ENCODE measurements at regions not wholly inside any gene's neighbourhood (a gene's known extent, or its start where the extent isn't known, plus 50 kb on each side); places are given as distances from the start of the nearest gene placed in this dataset.

DNA sequence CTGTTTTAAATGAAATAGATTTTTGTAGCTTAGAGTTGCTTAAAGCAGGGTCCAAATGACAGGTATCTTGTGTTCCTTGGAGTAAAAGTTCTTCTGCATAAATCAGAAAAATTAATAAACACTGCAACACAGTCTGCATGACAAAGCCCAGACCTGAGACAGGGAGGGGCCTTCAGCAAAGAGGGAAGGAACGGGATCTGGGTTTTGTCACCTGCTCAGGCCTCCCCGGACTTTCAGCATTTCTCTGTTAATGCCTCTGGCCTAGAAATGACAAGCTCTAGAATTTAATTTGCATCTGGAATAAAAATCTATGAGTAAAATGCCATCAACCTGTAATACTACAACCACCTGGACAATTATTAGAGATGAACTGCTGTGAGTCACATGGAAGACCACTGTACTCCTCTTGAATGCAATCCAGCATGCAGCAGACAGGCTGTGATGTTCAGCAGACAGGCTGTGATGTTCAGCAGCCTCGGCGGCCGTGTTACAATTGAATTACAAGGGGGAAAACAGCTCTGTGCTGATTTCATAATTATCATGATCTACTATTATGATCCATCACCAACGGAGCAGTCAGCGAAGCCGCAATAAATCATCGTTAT lies 170.2 kb downstream of the TOX3 start:
- Histone ChIP-seq H3K4me1 (ENCODE audit: control insufficient read depth in 1 of 2, insufficient read depth in 2 of 2, low read length in 2 of 2) (no peaks in the 10 kb centered on the region), H3K36me3 (ENCODE audit: control insufficient read depth in 1 of 2, insufficient read depth in 2 of 2, low read length in 2 of 2) (no peaks in the 10 kb centered on the region), H3K4me2 (ENCODE audit: low read length) (no peak overlapping the region), H4K20me1 (ENCODE audit: insufficient read depth) (no peaks in the 10 kb centered on the region), H3K9ac (ENCODE audit: low read length) (no peak overlapping the region), H3K79me2 (ENCODE audit: insufficient read depth, low read length) (no peaks in the 10 kb centered on the region), H2AFZ (ENCODE audit: low read depth, low read length, poor library complexity, severe bottlenecking) (no peak overlapping the region), H3K27ac (ENCODE audit: low read depth, low read length) (no peak overlapping the region), H3K4me3 (replicated peaks in 1 of 2; ENCODE audit: low read depth in 1 of 2, low read length in 2 of 2) (no peak overlapping the region), H3K27me3 (ENCODE audit: insufficient read depth, low read length) (no peaks in the 10 kb centered on the region), H3K9me2 (ENCODE audit: insufficient read depth) (no peaks in the 10 kb centered on the region), H3K9me3 (ENCODE audit: control insufficient read depth in 1 of 2, insufficient read depth in 1 of 2, low read depth in 1 of 2, low read length in 2 of 2) (peaks cover 0 to 9% of the 10 kb centered on the region in 2 experiments; a peak in 2 of 4 replicates)
- ATAC-seq (no peak), DNase-seq (ENCODE audit: low read depth, low spot score) (no peak)
- BruUV-seq (replicated peaks) = no TSS peak
- TF ChIP-seq, protein P1, sequence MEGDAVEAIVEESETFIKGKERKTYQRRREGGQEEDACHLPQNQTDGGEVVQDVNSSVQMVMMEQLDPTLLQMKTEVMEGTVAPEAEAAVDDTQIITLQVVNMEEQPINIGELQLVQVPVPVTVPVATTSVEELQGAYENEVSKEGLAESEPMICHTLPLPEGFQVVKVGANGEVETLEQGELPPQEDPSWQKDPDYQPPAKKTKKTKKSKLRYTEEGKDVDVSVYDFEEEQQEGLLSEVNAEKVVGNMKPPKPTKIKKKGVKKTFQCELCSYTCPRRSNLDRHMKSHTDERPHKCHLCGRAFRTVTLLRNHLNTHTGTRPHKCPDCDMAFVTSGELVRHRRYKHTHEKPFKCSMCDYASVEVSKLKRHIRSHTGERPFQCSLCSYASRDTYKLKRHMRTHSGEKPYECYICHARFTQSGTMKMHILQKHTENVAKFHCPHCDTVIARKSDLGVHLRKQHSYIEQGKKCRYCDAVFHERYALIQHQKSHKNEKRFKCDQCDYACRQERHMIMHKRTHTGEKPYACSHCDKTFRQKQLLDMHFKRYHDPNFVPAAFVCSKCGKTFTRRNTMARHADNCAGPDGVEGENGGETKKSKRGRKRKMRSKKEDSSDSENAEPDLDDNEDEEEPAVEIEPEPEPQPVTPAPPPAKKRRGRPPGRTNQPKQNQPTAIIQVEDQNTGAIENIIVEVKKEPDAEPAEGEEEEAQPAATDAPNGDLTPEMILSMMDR (IDR thresholded peaks at IDR 0.05 in 2 of 3, conservative IDR thresholded peaks at IDR 0.05 in 1 of 3; ENCODE audit: borderline replicate concordance in 1 of 3, insufficient read depth in 1 of 3, low read depth in 2 of 3, low read length in 2 of 3) = no peak
- TF ChIP-seq EGR1 (IDR thresholded peaks at IDR 0.05; ENCODE audit: low read depth) = no peak
- TF ChIP-seq YY1 (IDR thresholded peaks at IDR 0.05; ENCODE audit: extremely low read depth, insufficient replicate concordance, low read depth, low read length) = no peak
- no peak for TF ChIP-seq CEBPB (IDR thresholded peaks at IDR 0.05; ENCODE audit: low read depth)
- TF ChIP-seq, protein P2, sequence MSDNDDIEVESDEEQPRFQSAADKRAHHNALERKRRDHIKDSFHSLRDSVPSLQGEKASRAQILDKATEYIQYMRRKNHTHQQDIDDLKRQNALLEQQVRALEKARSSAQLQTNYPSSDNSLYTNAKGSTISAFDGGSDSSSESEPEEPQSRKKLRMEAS (IDR thresholded peaks at IDR 0.05) = no peak
- no peak for TF ChIP-seq ZNF274 (IDR thresholded peaks at IDR 0.05; ENCODE audit: low read depth, low read length)
- TF ChIP-seq, protein P3, sequence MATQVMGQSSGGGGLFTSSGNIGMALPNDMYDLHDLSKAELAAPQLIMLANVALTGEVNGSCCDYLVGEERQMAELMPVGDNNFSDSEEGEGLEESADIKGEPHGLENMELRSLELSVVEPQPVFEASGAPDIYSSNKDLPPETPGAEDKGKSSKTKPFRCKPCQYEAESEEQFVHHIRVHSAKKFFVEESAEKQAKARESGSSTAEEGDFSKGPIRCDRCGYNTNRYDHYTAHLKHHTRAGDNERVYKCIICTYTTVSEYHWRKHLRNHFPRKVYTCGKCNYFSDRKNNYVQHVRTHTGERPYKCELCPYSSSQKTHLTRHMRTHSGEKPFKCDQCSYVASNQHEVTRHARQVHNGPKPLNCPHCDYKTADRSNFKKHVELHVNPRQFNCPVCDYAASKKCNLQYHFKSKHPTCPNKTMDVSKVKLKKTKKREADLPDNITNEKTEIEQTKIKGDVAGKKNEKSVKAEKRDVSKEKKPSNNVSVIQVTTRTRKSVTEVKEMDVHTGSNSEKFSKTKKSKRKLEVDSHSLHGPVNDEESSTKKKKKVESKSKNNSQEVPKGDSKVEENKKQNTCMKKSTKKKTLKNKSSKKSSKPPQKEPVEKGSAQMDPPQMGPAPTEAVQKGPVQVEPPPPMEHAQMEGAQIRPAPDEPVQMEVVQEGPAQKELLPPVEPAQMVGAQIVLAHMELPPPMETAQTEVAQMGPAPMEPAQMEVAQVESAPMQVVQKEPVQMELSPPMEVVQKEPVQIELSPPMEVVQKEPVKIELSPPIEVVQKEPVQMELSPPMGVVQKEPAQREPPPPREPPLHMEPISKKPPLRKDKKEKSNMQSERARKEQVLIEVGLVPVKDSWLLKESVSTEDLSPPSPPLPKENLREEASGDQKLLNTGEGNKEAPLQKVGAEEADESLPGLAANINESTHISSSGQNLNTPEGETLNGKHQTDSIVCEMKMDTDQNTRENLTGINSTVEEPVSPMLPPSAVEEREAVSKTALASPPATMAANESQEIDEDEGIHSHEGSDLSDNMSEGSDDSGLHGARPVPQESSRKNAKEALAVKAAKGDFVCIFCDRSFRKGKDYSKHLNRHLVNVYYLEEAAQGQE (IDR thresholded peaks at IDR 0.05; ENCODE audit: low read depth) = no peak
- RAD21 ChIA-PET (ENCODE audit: low non-redundant PET in 1 of 2, low total read pairs in 2 of 2, uncharacterized antibody in 2 of 2, unreplicated experiment in 2 of 2) = no interaction called here
- intact Hi-C loops (cut with micrococcal nuclease) = no loop called here
- POLR2A ChIA-PET = no interaction called here
- CTCF ChIA-PET = no interaction called here
